HEK293 (cell line): ENCODE measurements at regions not wholly inside any gene's neighbourhood (a gene's known extent, or its start where the extent isn't known, plus 50 kb on each side); places are given as distances from the start of the nearest gene placed in this dataset.

Experiments
- CTCF ChIA-PET: fragments of 350-600 bp; formaldehyde crosslinking; extraction: SDS; loops from one replicate; lab custom pipeline; 2021; ENCODE audit warnings: antibody characterized with exemption; lab: Yijun Ruan, JAX
- POLR2A ChIA-PET: fragments of 300-600 bp; formaldehyde crosslinking; extraction: SDS; loops from one replicate; lab custom pipeline; 2020; ENCODE audit warnings: antibody characterized with exemption, inconsistent platforms; lab: Yijun Ruan, JAX
- H3K27ac ChIP-seq: fragments of 200-500 bp; sonication (Bioruptor generic); 2 replicates; pipeline ENCODE4 v1.5.1; 2014; ENCODE audit warnings: low read depth, low read length, control low read depth, inconsistent platforms; ENCODE audit errors: extremely low read depth
- H3K36me3 ChIP-seq, 2 experiments: fragments of 200-500 bp in 1 of 2; sonication (Bioruptor generic) in 1 of 2; 1 replicate in 1 of 2; 2 replicates in 1 of 2; pipeline ENCODE4 v1.5.1; 2014 to 2017; ENCODE audit warnings: inconsistent platforms in 2 of 2, low read length in 2 of 2; ENCODE audit not compliant: control insufficient read depth in 2 of 2, insufficient read depth in 1 of 2
- H3K4me1 ChIP-seq: fragments of 200-500 bp; sonication (Bioruptor generic); 2 replicates; pipeline ENCODE4 v1.5.1; 2014; ENCODE audit warnings: mild to moderate bottlenecking, low read length, inconsistent platforms; ENCODE audit not compliant: control insufficient read depth, insufficient read depth
- H3K4me3 ChIP-seq: 2 replicates; pipeline ENCODE4 v1.5.1; 2011; ENCODE audit warnings: low read depth, mild to moderate bottlenecking, control low read depth, low read length, moderate library complexity
- H3K9me3 ChIP-seq: fragments of 200-500 bp; sonication (Bioruptor generic); 2 replicates; pipeline ENCODE4 v1.5.1; 2014; ENCODE audit warnings: low read depth, low read length, inconsistent platforms; ENCODE audit not compliant: control insufficient read depth, insufficient read depth
- MEIS1 ChIP-seq: sonication (generic); formaldehyde crosslinking; IDR thresholded peaks from 2 replicates; pipeline ENCODE4 v1.8.1; 2022; ENCODE audit warnings: missing genetic modification reagents, mild to moderate bottlenecking, borderline replicate concordance
- SP3 ChIP-seq: fragments of 450-650 bp; formaldehyde crosslinking; IDR thresholded peaks from 2 replicates; pipeline ENCODE4 v1.5.1; 2016; ENCODE audit warnings: missing biosample characterization, missing genetic modification characterization
- ZFP3 ChIP-seq: fragments of 450-650 bp; formaldehyde crosslinking; IDR thresholded peaks from 2 replicates; pipeline ENCODE4 v1.5.1; 2016; ENCODE audit warnings: low read depth, missing biosample characterization, missing genetic modification characterization
- ZFP69B ChIP-seq: fragments of 450-650 bp; formaldehyde crosslinking; IDR thresholded peaks from 2 replicates; pipeline ENCODE4 v1.5.1; 2016; ENCODE audit warnings: missing biosample characterization, missing genetic modification characterization
- ZNF184 ChIP-seq: fragments of 450-650 bp; IDR thresholded peaks from 2 replicates; pipeline ENCODE4 v1.5.1; 2018; ENCODE audit warnings: missing biosample characterization, mild to moderate bottlenecking, missing genetic modification characterization
- ZNF2 ChIP-seq: fragments of 450-650 bp; formaldehyde crosslinking; IDR thresholded peaks from 2 replicates; pipeline ENCODE4 v1.5.1; 2016; ENCODE audit warnings: missing biosample characterization, missing genetic modification characterization
- ZNF23 ChIP-seq: fragments of 450-650 bp; formaldehyde crosslinking; IDR thresholded peaks from 2 replicates; pipeline ENCODE4 v1.5.1; 2016; ENCODE audit warnings: missing biosample characterization, missing genetic modification characterization, borderline replicate concordance
- ZNF266 ChIP-seq: fragments of 450-650 bp; formaldehyde crosslinking; IDR thresholded peaks from 2 replicates; pipeline ENCODE4 v1.5.1; 2016; ENCODE audit warnings: missing biosample characterization, missing genetic modification characterization, low read depth
- ZNF274 ChIP-seq, 2 experiments: fragments of 200-500 bp in 1 of 2; fragments of 450-650 bp in 1 of 2; sonication (Bioruptor generic) in 1 of 2; formaldehyde crosslinking in 1 of 2; IDR thresholded peaks; 2 replicates each; pipeline versions ENCODE4 v1.5.1 to v1.6.1; 2014 to 2016; ENCODE audit warnings: borderline replicate concordance in 1 of 2, inconsistent platforms in 1 of 2, low read length in 1 of 2, missing biosample characterization in 1 of 2, missing genetic modification characterization in 1 of 2
- ZNF394 ChIP-seq: fragments of 450-650 bp; formaldehyde crosslinking; IDR thresholded peaks from 2 replicates; pipeline ENCODE4 v1.5.1; 2016; ENCODE audit warnings: missing biosample characterization, missing genetic modification characterization, mild to moderate bottlenecking, moderate library complexity, borderline replicate concordance
- ZNF510 ChIP-seq: fragments of 450-650 bp; formaldehyde crosslinking; IDR thresholded peaks from 2 replicates; pipeline ENCODE4 v1.5.1; 2018; ENCODE audit warnings: mild to moderate bottlenecking, missing genetic modification characterization, missing biosample characterization; ENCODE audit not compliant: insufficient replicate concordance
- ZNF555 ChIP-seq: fragments of 450-650 bp; formaldehyde crosslinking; conservative IDR thresholded peaks from 2 replicates; pipeline ENCODE4 v1.5.1; 2017; ENCODE audit warnings: missing biosample characterization, mild to moderate bottlenecking, missing genetic modification characterization, inconsistent platforms
- ZNF626 ChIP-seq: fragments of 450-650 bp; sonication (Bioruptor Pico); formaldehyde crosslinking; IDR thresholded peaks from 2 replicates; pipeline ENCODE4 v1.5.1; 2018; ENCODE audit warnings: missing biosample characterization, missing genetic modification characterization, inconsistent platforms
- ZNF629 ChIP-seq: fragments of 450-650 bp; formaldehyde crosslinking; IDR thresholded peaks from 2 replicates; pipeline ENCODE4 v1.5.1; 2017; ENCODE audit warnings: missing biosample characterization, missing genetic modification characterization
- TF ChIP-seq, protein P1 (sequence below): fragments of 450-650 bp; formaldehyde crosslinking; IDR thresholded peaks from 2 replicates; pipeline ENCODE4 v1.5.1; 2016; ENCODE audit warnings: missing biosample characterization, missing genetic modification characterization, low read depth
- TF ChIP-seq, protein P2 (sequence below): fragments of 450-650 bp; formaldehyde crosslinking; IDR thresholded peaks from 2 replicates; pipeline ENCODE4 v1.5.1; 2016; ENCODE audit warnings: missing biosample characterization, missing genetic modification characterization
- TF ChIP-seq, protein P3 (sequence below): fragments of 450-650 bp; formaldehyde crosslinking; IDR thresholded peaks from 2 replicates; pipeline ENCODE4 v1.5.1; 2016; ENCODE audit warnings: missing biosample characterization, missing genetic modification characterization
- TF ChIP-seq, protein P4 (sequence below): fragments of 450-650 bp; formaldehyde crosslinking; IDR thresholded peaks from 2 replicates; pipeline ENCODE4 v1.5.1; 2016; ENCODE audit warnings: missing biosample characterization, missing genetic modification characterization, borderline replicate concordance

GRCh38 chr7:46169384-46169755 lies 248.3 kb upstream of the IGFBP3 start:
- CTCF ChIA-PET = no interaction called here
- no peak for TF ChIP-seq ZFP3 (tag by site-specific recombination)
- no peak for TF ChIP-seq ZNF510 (tag by site-specific recombination)
- TF ChIP-seq, protein P1, sequence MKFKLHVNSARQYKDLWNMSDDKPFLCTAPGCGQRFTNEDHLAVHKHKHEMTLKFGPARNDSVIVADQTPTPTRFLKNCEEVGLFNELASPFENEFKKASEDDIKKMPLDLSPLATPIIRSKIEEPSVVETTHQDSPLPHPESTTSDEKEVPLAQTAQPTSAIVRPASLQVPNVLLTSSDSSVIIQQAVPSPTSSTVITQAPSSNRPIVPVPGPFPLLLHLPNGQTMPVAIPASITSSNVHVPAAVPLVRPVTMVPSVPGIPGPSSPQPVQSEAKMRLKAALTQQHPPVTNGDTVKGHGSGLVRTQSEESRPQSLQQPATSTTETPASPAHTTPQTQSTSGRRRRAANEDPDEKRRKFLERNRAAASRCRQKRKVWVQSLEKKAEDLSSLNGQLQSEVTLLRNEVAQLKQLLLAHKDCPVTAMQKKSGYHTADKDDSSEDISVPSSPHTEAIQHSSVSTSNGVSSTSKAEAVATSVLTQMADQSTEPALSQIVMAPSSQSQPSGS (tag by site-specific recombination) = no peak
- TF ChIP-seq ZNF626 = no peak
- TF ChIP-seq, protein P2, sequence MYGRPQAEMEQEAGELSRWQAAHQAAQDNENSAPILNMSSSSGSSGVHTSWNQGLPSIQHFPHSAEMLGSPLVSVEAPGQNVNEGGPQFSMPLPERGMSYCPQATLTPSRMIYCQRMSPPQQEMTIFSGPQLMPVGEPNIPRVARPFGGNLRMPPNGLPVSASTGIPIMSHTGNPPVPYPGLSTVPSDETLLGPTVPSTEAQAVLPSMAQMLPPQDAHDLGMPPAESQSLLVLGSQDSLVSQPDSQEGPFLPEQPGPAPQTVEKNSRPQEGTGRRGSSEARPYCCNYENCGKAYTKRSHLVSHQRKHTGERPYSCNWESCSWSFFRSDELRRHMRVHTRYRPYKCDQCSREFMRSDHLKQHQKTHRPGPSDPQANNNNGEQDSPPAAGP (tag by site-specific recombination) = no peak
- no peak for TF ChIP-seq ZNF184 (tag by site-specific recombination)
- TF ChIP-seq ZNF274 (IDR thresholded peaks at IDR 0.05; ENCODE audit: low read length) = no peak
- TF ChIP-seq ZNF274 (tag by site-specific recombination; IDR thresholded peaks at IDR 0.05; ENCODE audit: borderline replicate concordance) = no peak
- TF ChIP-seq, protein P3, sequence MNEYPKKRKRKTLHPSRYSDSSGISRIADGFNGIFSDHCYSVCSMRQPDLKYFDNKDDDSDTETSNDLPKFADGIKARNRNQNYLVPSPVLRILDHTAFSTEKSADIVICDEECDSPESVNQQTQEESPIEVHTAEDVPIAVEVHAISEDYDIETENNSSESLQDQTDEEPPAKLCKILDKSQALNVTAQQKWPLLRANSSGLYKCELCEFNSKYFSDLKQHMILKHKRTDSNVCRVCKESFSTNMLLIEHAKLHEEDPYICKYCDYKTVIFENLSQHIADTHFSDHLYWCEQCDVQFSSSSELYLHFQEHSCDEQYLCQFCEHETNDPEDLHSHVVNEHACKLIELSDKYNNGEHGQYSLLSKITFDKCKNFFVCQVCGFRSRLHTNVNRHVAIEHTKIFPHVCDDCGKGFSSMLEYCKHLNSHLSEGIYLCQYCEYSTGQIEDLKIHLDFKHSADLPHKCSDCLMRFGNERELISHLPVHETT (tag by site-specific recombination) = no peak
- TF ChIP-seq ZNF23 = no peak
- TF ChIP-seq ZFP69B (tag by site-specific recombination) = no peak
- TF ChIP-seq ZNF629 = no peak
- no peak for TF ChIP-seq ZNF555 (tag by site-specific recombination)
- no peak for TF ChIP-seq SP3 (tag by site-specific recombination)
- no peak for TF ChIP-seq ZNF394
- TF ChIP-seq MEIS1 (CRISPR knock-in tag) = no peak
- no peak for TF ChIP-seq ZNF266 (tag by site-specific recombination)
- no peak for TF ChIP-seq ZNF2 (tag by site-specific recombination)
- TF ChIP-seq, protein P4, sequence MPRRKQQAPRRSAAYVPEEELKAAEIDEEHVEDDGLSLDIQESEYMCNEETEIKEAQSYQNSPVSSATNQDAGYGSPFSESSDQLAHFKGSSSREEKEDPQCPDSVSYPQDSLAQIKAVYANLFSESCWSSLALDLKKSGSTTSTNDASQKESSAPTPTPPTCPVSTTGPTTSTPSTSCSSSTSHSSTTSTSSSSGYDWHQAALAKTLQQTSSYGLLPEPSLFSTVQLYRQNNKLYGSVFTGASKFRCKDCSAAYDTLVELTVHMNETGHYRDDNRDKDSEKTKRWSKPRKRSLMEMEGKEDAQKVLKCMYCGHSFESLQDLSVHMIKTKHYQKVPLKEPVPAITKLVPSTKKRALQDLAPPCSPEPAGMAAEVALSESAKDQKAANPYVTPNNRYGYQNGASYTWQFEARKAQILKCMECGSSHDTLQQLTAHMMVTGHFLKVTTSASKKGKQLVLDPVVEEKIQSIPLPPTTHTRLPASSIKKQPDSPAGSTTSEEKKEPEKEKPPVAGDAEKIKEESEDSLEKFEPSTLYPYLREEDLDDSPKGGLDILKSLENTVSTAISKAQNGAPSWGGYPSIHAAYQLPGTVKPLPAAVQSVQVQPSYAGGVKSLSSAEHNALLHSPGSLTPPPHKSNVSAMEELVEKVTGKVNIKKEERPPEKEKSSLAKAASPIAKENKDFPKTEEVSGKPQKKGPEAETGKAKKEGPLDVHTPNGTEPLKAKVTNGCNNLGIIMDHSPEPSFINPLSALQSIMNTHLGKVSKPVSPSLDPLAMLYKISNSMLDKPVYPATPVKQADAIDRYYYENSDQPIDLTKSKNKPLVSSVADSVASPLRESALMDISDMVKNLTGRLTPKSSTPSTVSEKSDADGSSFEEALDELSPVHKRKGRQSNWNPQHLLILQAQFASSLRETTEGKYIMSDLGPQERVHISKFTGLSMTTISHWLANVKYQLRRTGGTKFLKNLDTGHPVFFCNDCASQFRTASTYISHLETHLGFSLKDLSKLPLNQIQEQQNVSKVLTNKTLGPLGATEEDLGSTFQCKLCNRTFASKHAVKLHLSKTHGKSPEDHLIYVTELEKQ (tag by site-specific recombination) = no peak
- no peaks in the 10 kb centered on the region for H3K9me3 ChIP-seq
- no peak overlapping the region for H3K27ac ChIP-seq
- H3K4me3 ChIP-seq = no peak overlapping the region
- H3K4me1 ChIP-seq = no peaks in the 10 kb centered on the region
- H3K36me3 ChIP-seq = no peaks in the 10 kb centered on the region
- POLR2A ChIA-PET = no interaction called here
